HG03196 (cell line): ENCODE measurements at regions not wholly inside any gene's neighbourhood (a gene's known extent, or its start where the extent isn't known, plus 50 kb on each side); places are given as distances from the start of the nearest gene placed in this dataset.

Source experiments
- ATAC-seq: cut with Tn5 transposase; IDR thresholded peaks from one replicate; pipeline ENCODE4 v1.9.1; 2021; ENCODE audit not compliant: unreplicated experiment

DNA sequence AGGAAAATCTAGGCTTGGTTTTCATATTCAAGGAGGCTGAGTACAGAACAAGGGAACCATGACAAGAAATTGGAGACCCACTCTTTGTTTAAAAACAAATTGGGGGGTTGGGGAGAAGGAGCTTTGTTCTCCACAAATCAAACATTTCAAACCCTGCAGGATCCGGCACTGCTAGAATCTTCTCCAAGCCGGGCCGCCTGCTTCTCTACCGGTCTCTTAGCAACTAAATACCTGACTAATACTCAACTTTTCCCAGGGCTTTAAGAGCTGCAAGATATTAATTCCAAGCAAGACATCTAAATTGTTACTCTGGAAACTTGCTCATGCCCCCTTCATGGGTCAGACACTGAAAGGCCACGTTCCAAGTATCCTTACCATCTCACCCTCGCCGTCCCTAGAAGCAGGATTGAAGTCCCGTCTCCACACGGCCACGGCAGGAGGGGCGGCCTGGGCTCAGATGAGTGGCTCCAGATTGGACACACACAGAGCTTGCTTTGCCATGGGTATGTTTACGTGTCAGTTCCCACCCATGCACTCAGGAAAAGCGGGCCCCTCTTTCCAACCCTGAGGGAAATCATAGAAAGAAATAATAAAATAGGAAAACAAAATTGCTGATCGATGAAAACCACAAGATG lies 126.4 kb upstream of the CDH4 start:
- no peak for ATAC-seq

GRCh38 chr20:61126369-61127195 lies 125.5 kb upstream of the CDH4 start:
- no peak for ATAC-seq

- ATAC-seq: no peak
Observed at GRCh38 chr20:61127311-61128039, 124.6 kb upstream of the CDH4 start.

DNA sequence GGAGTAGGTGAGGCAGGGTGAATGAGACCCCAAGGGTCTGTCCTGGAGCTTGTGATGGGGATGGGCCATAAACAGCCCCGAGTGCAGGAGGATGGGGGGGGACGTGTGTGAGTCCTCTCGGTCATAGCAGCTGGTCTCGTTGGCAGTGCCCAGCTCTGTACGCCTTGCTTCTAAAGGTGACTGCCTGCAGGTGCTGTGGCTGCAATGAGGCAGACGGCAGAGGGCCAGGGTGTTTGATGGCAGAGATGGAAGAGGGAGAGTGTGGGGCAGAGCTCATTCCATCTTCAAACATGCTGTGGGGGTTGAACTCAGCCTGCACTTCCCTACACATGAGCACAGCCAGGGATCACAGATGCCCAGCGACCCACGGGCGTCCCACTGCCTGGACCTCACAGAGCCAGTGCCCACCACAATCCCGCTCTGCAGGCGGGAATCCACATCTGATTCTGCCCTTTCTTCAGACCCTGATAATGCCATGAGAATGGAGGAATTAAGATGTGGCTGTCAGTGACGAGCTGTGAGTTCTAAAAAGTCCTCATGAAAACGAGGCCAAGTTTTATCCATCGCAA lies 123.3 kb upstream of the CDH4 start:
- no peak for ATAC-seq

DNA sequence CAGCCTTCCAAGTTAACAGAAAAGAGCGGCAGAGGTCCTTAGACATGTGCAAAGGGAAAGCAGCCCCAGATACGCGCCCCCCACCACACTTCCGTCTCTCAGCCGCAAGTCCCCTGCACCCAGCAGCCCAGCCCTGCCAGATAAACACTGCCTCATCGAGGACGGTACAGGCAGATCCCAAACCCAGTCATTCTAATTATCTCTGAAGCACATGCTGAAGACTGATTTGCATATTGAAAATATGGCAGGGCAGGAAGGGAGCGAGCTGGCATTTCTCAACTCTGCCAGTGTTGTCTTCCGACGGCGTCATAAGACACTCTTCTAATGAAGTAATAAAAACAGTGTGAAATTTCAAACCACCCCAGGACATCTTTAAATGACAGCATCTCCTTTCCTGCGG lies 122.8 kb upstream of the CDH4 start:
- no peak for ATAC-seq

- no peak for ATAC-seq
Observed at GRCh38 chr20:61130156-61130555, 121.9 kb upstream of the CDH4 start.

DNA sequence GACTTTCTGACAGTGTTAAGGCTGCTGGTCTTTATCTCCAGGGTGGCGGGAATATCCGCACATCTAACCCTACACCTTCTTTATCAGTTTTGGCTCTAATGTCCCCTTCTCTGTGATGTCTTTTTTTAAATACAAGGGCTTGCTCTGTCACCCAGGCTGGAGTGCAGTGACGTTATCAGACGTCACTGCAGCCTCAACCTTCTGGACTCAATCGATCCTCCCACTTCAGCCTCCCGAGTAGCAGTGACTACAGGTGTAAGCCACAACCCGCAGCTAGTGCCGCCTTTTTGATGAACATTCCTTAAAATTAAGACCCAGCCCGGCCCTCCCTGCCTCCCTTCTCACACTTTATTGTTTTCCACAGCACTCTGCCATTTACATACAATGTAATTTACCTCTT lies 120.1 kb upstream of the CDH4 start:
- no peak for ATAC-seq

DNA sequence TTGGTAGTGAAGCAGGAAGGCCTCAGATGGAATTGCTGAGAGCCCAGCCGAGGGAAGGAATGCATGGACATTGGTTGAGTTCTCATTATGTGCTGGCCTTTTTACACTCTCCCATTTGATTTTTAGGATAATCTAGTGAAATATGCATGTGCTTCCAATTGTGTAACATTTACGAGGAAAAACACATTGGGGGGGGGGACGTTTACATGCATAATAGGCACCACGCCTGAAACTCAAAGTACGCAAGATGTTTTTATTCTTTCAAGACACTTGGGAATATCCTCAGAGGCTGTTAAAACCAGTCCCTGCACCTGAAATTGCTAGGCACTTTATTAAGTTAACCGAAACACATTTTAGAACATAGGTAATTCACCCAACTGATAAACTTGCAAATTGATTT lies 118.5 kb upstream of the CDH4 start:
- no peak for ATAC-seq

DNA sequence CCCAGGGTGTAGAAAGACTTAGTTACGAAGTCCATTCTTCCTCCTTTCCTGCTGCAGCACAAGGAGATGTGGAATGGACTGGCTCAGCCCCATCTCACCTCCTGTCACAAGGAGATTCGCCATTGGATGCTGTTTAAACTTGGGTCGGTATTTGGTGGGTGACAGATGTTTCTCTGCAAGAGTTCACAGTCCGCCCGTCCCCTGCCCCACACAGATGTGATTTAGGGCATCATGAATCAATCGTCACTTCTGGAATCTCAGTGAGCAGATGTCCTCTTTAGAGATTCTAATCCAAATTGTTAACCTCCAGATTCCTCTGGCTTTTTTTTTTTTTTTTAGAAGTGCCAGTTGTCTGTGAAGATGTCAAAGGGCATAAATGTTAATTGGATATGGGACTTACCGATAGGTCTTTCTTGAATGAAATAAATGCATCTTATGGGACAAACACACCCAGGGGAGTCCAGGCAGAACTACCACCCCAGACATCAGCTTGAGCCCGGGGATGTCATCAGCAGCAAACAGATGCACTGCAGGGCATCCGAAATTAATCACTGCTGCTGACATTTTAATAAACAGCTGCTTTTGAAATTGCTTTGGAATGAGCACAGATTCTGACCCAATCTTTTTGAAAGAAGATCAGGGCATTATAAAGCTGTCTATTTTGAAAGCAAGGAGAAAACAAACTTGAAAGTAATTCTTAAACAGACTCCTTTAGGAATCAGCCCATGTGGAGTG lies 117.6 kb upstream of the CDH4 start:
- ATAC-seq: no peak

DNA sequence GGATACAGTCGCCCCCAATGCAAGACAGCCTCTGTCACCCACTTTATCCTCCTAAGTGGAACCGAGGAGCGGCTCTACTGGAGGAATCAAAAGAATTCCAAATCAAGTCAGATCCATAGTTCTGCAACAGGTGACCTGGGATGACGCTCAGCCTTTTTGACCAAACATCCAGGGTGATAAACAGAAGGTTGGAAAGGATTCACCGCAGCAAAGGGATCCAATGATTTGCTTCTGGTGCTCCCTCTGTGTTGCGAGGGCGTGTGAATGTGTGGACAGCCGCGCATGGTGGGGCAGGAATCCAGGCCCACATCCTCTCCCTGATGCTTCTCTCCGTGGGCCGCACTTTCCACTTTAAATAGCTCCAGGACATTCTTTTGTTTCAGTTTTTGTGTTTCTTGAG lies 116.8 kb upstream of the CDH4 start:
- ATAC-seq: no peak

- ATAC-seq: no peak
Observed at GRCh38 chr20:61135968-61136367, 116.1 kb upstream of the CDH4 start.

DNA sequence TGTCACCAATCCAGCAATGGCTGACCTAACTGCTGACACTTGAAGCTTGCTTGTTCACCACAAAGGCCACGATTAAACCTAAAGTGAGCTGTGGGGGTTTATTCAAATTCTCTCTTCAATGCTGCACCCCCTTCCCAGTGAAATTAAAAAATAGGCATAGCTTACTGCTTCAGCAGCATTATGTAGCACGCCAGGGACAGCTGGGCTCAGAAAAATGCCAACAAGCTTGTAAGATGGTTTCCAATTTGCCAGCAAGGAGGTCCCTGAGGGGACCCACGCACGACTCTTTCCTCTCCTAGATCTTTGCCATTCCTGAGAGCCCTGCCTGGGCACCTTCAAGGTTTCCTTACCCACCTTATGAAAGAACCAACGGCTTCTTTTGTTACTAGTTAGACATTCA lies 113.5 kb upstream of the CDH4 start:
- ATAC-seq: no peak

GRCh38 chr20:61139031-61139430 lies 113.0 kb upstream of the CDH4 start:
- no peak for ATAC-seq

DNA sequence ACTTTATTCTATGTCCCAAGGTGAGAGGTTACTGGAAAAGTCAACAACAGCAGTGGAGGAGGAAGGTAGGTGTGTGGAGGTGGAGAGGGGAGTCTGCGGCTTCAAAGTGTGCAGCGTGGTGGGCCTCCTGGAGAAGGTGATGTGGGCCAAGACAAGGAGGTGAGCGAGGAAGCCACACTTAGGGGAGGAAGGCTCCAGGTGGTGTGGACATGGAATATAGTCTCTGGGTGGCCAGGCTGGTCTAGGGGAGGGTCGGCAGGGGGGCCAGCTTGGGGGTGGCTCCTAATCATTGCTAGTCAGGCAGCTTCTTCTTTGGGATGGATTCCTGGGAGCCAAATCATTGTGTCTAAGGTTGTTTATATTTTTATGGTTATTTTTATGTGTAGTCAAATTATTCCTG lies 111.5 kb upstream of the CDH4 start:
- ATAC-seq: no peak

GRCh38 chr20:61146023-61146422 lies 106.0 kb upstream of the CDH4 start:
- ATAC-seq: no peak

DNA sequence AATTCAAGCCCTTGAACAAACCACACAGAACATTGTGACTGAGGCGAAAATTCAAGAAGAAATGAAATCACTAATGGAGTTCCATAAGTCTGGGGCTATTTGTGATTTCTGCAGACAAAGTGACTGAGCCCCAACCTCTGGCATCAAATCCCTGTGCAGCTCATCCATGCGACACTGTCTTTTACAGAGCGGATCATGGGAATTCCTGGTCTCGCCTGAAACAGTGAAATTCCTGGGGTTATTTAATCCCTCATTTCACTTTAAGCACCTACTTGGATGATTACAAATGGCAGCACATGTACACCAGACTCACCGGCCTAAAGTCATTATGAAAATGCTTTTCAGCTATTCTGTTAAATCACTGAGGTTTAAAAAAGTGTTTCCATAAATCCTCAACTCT lies 102.4 kb upstream of the CDH4 start:
- ATAC-seq: no peak

- no peak for ATAC-seq
Observed at GRCh38 chr20:61157301-61157700, 94.8 kb upstream of the CDH4 start.

DNA sequence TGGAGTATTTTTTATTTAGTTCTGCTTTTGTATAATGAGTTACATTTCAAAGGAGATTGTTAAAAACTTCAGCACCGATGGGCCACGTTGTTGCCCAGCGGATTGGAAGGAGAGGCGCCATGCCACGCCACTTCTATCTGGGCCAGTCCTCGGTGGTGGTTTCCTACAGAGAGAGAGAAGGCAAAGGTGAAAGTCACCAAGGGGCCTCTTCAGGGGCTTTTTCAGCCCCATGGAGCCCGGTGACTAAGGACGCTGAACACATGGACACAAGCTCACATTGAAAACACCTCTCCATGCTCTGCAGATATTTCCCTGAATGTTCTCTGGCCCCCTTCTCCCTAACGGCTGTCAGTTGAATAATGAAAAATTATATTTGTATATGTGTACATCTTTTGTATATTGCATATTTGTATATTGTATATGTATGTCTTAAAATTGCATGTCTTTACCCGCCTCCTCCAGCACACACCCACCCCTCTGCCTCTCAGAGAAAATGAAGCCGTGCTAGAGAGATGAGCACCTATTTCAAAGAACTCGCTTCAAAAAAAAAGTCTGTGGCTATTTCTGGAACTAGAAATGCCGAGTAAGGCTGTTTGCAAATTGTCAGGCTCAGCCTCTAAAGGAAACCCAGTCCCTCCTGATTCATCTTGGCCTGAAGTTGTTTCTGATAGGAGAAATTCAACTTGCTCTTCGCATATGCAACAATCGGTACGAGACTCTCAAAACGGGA lies 91.9 kb upstream of the CDH4 start:
- no peak for ATAC-seq

DNA sequence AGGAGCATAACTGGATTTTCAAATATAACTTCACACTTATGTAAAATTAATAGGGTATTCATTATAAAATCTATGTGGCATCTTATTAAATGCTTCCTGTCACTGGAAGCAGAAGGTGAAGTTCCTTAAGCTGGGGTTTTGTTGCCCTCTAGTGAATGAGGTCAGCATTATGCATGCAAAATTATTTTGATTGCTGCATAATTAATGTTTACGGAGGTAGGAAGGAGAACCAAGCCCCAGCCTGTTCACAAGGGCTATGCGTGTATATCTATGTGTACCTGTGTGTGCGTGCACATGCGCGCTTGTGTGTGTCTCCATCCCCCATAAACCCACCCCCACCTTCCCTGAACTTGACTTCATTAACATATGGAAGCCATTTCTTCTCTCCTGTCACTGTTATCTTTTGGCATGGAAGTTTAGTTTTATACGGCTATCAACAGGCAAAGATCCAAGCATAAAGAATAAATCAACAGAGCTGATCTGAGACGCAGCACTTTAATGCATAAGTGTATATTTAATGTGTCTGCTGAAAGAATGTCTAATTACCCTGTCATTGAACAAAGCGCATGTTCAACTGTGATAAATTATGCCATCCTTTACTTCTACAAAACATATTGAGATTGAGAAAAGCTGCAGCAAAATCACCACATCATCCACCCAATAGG lies 90.2 kb upstream of the CDH4 start:
- no peak for ATAC-seq

DNA sequence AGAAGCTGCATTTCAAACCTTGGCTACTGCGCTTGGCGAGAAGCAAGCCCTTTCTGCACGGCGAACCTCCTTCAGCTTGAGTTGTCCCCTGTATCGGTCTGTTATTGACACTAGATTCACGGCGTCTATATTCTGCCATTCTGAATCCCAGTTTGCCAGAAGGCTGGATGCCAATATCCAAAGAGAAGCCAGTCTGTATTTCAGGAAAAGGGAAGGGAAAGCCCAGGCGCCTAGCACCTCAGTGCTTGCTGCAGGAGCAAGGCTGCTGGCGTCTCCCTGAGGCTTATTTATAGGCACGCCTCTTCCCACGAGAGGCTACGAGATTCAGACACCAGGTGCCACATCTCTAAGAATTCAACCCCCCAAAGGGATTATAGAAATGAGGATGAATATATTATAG lies 89.6 kb upstream of the CDH4 start:
- no peak for ATAC-seq
